GM12872 (cell line): ENCODE measurements at regions not wholly inside any gene's neighbourhood (a gene's known extent, or its start where the extent isn't known, plus 50 kb on each side); places are given as distances from the start of the nearest gene placed in this dataset.

Source experiments
- TF ChIP-seq, protein P1 (sequence below): IDR thresholded peaks from 3 replicates; pipeline ENCODE4 v1.5.1; 2011; ENCODE audit warnings: low read depth, mild to moderate bottlenecking, low read length, moderate library complexity; ENCODE audit not compliant: insufficient read depth

DNA sequence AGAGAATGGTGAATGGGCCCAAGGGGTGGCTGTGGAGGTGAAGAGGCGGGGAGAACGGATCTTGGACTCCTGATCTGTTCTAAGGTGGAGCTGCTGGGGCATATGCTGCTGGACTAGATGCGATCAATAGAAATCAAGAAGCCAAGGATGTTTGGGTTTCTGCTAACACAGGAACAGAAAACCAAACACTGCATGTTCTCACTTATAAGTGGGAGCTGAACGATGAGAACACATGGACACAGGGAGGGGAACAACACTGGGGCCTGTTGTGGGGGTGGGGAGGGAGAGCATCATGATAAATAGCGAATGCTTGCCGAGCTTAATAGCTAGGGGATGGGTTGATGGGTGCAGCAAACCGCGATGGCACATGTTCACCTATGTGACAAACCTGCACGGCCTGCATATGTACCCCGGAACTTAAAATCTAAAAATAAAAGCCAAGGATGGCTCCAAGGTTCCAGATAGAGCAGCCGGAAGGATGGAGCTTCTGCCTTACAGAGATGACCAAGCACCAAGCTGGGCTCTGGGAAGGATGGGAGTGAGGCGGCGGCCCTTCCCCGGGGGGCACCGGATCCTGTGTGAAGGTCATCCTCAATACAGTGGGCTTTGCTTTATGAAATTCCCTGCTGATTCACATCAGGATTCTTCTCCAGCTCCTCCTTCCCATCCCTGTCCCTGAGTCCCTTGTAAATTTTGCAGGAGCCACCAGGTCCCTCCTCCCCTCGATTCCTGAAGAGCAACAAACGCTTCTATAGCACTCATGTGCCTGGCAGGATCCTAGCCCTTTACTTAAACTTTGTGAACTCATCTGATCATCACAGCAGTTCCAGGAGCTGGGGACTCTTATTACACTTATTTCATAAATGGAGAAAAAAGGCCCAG is 109.2 kb upstream of the PTPN1 start:
- TF ChIP-seq, protein P1, sequence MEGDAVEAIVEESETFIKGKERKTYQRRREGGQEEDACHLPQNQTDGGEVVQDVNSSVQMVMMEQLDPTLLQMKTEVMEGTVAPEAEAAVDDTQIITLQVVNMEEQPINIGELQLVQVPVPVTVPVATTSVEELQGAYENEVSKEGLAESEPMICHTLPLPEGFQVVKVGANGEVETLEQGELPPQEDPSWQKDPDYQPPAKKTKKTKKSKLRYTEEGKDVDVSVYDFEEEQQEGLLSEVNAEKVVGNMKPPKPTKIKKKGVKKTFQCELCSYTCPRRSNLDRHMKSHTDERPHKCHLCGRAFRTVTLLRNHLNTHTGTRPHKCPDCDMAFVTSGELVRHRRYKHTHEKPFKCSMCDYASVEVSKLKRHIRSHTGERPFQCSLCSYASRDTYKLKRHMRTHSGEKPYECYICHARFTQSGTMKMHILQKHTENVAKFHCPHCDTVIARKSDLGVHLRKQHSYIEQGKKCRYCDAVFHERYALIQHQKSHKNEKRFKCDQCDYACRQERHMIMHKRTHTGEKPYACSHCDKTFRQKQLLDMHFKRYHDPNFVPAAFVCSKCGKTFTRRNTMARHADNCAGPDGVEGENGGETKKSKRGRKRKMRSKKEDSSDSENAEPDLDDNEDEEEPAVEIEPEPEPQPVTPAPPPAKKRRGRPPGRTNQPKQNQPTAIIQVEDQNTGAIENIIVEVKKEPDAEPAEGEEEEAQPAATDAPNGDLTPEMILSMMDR = no peak

DNA sequence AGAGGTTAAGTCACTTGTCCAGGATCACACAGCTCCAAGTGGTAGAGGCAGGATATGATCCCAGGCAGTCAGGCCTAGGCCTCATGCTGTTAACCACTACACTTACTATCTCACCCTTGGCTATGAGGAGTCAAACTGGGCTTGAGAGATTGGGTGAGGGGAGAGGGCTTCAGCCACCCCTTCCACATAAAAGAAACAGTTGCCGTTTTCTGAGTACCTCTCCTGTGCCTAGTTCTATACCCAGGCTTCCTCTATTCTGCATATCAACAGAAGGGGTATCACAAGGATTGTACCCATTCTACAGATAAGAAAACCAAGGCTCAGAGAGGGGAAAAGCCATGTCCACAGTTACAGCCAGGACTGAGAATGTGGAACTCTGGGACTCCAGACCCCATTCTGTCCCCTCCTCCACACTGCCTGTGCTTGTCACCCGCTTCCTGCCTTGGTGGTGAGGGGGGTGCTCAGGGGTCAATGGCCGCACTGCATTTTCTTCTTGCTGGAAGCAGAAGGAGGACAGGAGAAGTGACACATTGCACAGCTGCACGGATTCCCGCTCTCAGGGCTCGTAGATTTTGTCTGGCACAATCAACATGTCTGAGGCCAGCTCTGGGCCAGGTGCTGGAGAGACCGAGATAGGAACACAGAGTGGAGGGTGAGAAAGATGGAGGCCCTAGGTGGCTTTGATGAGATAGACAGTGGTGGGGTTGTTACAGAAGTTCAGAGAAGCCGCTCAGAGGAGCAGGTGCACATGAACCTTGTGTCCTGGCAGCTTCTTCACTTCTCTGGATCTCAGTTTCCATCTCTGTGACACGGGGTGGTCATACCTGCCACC is 108.4 kb upstream of the PTPN1 start:
- TF ChIP-seq, protein P1 = no peak

DNA sequence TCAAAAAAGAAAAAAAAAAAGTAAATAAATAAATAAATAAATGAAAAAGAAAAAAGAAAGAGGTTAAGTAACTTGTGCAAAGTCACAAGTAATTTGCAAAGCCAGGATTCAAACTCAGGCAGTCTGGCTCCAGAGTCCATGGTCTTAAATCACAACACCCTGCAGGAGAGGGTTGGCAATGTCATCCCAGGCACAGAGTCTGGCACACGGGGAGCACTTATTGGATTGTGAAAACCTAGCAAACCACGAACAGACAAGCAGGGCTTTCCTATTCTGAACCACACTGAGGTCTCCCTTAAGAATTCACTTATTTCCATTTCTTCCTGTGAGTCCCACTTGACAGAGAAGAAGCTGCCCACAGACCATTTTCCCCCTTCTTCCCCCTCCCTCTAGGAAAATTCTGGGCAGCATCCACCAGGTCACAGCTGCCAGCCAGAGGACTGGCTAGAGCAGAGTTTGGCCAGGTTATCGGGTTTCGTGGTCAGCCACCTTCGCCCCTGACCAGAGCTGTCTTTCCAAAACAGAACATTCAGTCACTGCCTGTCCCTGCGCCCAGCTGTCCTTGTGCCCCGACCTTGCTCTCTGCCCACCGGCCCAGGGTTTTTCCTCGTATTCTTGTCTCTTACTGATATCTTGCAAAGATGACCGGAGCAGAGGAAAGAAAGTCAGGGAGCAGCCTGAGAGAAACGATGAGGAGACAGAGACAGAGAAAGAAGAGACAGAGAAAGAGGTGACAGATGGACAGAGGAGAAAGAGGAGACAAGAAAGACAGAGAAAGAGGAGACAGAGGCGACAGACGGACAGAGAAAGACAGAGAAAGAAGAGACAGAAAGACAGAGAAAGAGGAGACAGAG is 106.4 kb upstream of the PTPN1 start:
- TF ChIP-seq, protein P1 = no peak

DNA sequence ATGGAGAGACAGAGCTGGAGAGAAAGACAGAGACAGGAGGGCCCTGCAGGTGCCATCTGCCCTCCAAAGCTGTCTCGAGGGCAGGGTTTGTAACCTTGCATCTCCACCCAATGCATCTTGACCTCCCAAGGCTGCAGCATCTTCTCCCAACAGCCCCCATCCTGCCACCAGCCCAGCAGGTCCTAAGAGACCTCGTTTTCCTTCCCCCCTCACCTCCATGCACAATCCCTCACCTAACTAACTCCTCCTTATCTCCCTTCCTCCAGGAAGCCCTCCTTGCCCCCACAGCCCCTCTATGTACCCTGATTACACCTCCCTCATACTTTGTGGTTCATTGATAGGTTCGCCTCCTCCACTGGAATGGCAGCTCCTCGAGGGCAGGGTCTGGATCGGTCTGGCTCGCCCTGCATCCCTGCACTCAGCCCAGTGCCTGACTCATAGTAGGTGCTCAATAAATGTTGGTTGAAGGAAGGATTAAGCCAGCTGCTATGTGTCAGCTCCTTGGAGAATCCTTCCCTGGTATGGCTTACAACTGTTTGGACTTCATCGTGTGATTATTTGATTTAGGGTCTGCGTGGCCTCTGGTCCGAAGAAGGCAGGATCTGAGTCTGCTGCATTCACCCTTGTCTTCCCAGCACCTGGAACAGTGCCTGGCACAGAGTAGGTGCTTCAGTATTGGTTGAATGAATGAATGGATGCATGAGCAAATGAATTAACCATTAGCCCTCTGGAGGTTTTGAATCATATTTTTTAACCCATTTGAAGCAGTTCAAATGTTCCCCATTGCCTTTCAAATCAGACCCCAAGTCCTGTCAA is 105.6 kb upstream of the PTPN1 start:
- TF ChIP-seq, protein P1 = no peak

DNA sequence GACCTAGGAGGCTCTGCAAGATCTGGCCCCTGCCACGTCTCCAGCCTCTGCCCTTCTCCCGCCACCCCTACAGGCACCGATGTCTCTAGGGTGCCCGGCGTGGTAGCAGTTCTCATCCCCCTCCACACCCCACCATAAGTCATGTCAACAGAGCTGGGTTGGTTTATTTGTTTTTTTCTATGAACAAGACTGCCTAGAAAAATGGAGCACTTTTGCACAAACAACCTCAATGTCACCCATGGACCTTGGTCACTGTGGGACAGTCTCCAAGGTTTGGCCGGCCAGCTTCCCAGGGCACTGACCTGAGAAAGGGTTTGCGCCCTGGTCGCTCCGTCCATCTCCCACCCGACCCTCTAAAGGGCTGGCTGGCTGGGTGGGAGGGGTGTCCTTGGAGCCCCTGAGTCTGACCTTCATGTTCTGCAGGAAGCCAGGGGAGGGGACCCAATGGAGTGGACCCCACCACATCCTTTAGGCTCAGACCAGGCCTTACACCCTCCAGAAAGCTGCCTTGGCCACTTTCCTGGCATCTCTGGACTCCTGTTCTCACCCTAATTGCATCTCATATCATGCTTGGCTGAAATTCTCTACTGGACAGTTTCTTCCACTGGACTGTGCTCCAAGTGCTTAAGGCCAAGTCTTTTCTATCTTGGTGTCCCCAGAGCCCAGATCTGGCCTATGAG is 104.8 kb upstream of the PTPN1 start:
- TF ChIP-seq, protein P1 = no peak

DNA sequence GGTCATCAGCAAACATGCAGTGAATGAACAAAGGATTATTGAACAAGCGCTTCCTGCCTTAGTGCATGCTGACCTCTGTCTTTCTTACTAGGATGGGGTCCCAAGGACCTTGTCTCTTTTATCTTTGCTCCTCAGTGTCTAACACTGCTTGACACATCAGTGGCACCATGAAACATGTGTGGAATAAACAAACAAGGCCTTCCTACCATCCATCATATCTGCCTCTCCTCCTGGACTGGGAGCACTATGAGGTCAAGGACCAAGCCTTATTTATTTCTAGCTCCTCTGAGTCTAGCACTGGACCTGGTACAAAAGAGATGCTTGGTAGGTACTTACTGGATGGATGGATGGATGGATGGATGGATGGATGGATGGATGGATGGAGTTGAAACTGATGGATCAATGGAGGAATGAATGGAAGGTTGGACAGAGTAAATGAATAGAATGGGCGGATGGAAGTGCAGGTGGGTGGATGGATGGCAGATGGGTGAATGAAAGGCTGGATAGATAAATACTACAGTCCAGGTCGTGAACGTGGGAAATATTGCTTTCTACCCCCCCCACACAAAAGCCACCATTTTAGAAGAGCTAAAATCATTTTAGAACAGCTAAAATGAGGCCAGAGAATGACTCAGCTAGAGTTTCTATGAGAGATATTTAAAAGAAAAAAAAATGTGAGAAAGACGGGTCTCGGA is 104.1 kb upstream of the PTPN1 start:
- TF ChIP-seq, protein P1 = no peak
